HEK293 (cell line): ENCODE measurements at regions not wholly inside any gene's neighbourhood (a gene's known extent, or its start where the extent isn't known, plus 50 kb on each side); places are given as distances from the start of the nearest gene placed in this dataset.

ENCODE experiments used
- CTCF ChIA-PET: fragments of 350-600 bp; formaldehyde crosslinking; extraction: SDS; loops from one replicate; lab custom pipeline; 2021; ENCODE audit warnings: antibody characterized with exemption; lab: Yijun Ruan, JAX
- POLR2A ChIA-PET: fragments of 300-600 bp; formaldehyde crosslinking; extraction: SDS; loops from one replicate; lab custom pipeline; 2020; ENCODE audit warnings: antibody characterized with exemption, inconsistent platforms; lab: Yijun Ruan, JAX
- H3K27ac ChIP-seq: fragments of 200-500 bp; sonication (Bioruptor generic); 2 replicates; pipeline ENCODE4 v1.5.1; 2014; ENCODE audit warnings: low read depth, low read length, control low read depth, inconsistent platforms; ENCODE audit errors: extremely low read depth
- H3K36me3 ChIP-seq, 2 experiments: fragments of 200-500 bp in 1 of 2; sonication (Bioruptor generic) in 1 of 2; 1 replicate in 1 of 2; 2 replicates in 1 of 2; pipeline ENCODE4 v1.5.1; 2014 to 2017; ENCODE audit warnings: inconsistent platforms in 2 of 2, low read length in 2 of 2; ENCODE audit not compliant: control insufficient read depth in 2 of 2, insufficient read depth in 1 of 2
- H3K4me1 ChIP-seq: fragments of 200-500 bp; sonication (Bioruptor generic); 2 replicates; pipeline ENCODE4 v1.5.1; 2014; ENCODE audit warnings: mild to moderate bottlenecking, low read length, inconsistent platforms; ENCODE audit not compliant: control insufficient read depth, insufficient read depth
- H3K4me3 ChIP-seq: 2 replicates; pipeline ENCODE4 v1.5.1; 2011; ENCODE audit warnings: low read depth, mild to moderate bottlenecking, control low read depth, low read length, moderate library complexity
- H3K9me3 ChIP-seq: fragments of 200-500 bp; sonication (Bioruptor generic); 2 replicates; pipeline ENCODE4 v1.5.1; 2014; ENCODE audit warnings: low read depth, low read length, inconsistent platforms; ENCODE audit not compliant: control insufficient read depth, insufficient read depth
- BCL6B ChIP-seq: fragments of 450-650 bp; formaldehyde crosslinking; IDR thresholded peaks from 2 replicates; pipeline ENCODE4 v1.5.1; 2017; ENCODE audit warnings: missing biosample characterization, missing genetic modification characterization
- HOXC10 ChIP-seq: sonication (generic); formaldehyde crosslinking; IDR thresholded peaks from 2 replicates; pipeline ENCODE4 v1.8.1; 2023; ENCODE audit warnings: mild to moderate bottlenecking, missing genetic modification reagents
- HOXD13 ChIP-seq: sonication (generic); formaldehyde crosslinking; IDR thresholded peaks from 2 replicates; pipeline ENCODE4 v1.8.0; 2022; ENCODE audit warnings: missing genetic modification reagents, borderline replicate concordance
- INSM2 ChIP-seq: fragments of 450-650 bp; formaldehyde crosslinking; IDR thresholded peaks from 2 replicates; pipeline ENCODE4 v1.5.1; 2016; ENCODE audit warnings: missing biosample characterization, missing genetic modification characterization
- KLF16 ChIP-seq: fragments of 450-650 bp; formaldehyde crosslinking; IDR thresholded peaks from 2 replicates; pipeline ENCODE4 v1.5.1; 2017; ENCODE audit warnings: missing biosample characterization, missing genetic modification characterization
- OSR2 ChIP-seq: fragments of 450-650 bp; formaldehyde crosslinking; IDR thresholded peaks from 2 replicates; pipeline ENCODE4 v1.5.1; 2016; ENCODE audit warnings: missing biosample characterization, missing genetic modification characterization
- PRDM1 ChIP-seq: fragments of 450-650 bp; formaldehyde crosslinking; IDR thresholded peaks from 2 replicates; pipeline ENCODE4; 2016; ENCODE audit warnings: missing biosample characterization, missing genetic modification characterization
- SALL2 ChIP-seq: fragments of 450-650 bp; formaldehyde crosslinking; IDR thresholded peaks from 2 replicates; pipeline ENCODE4 v1.5.0; 2017; ENCODE audit warnings: missing biosample characterization, mild to moderate bottlenecking, missing genetic modification characterization, borderline replicate concordance
- SCRT1 ChIP-seq: fragments of 450-650 bp; formaldehyde crosslinking; IDR thresholded peaks from 2 replicates; pipeline ENCODE4 v1.5.1; 2016; ENCODE audit warnings: missing biosample characterization, missing genetic modification characterization, borderline replicate concordance
- SP2 ChIP-seq: fragments of 450-650 bp; formaldehyde crosslinking; IDR thresholded peaks from 2 replicates; pipeline ENCODE4 v1.5.1; 2016; ENCODE audit warnings: missing biosample characterization, missing genetic modification characterization
- TRIM28 ChIP-seq: IDR thresholded peaks from 2 replicates; pipeline ENCODE4 v1.6.1; 2011; ENCODE audit warnings: low read length, control low read depth, borderline replicate concordance
- ZNF10 ChIP-seq: fragments of 450-650 bp; formaldehyde crosslinking; IDR thresholded peaks from 2 replicates; pipeline ENCODE4 v1.5.1; 2017; ENCODE audit warnings: missing biosample characterization, missing genetic modification characterization
- ZNF140 ChIP-seq: fragments of 450-650 bp; formaldehyde crosslinking; IDR thresholded peaks from 2 replicates; pipeline ENCODE4 v1.5.1; 2016; ENCODE audit warnings: missing biosample characterization, missing genetic modification characterization
- ZNF391 ChIP-seq: fragments of 450-650 bp; formaldehyde crosslinking; IDR thresholded peaks from 2 replicates; pipeline ENCODE4 v1.5.1; 2016; ENCODE audit warnings: low read depth, missing biosample characterization, missing genetic modification characterization, borderline replicate concordance
- ZNF529 ChIP-seq: fragments of 450-650 bp; formaldehyde crosslinking; IDR thresholded peaks from 2 replicates; pipeline ENCODE4 v1.5.1; 2017; ENCODE audit warnings: missing genetic modification characterization, missing biosample characterization; ENCODE audit not compliant: insufficient replicate concordance
- ZNF548 ChIP-seq: fragments of 450-650 bp; formaldehyde crosslinking; IDR thresholded peaks from 2 replicates; pipeline ENCODE4 v1.5.1; 2016; ENCODE audit warnings: missing biosample characterization, missing genetic modification characterization
- ZNF580 ChIP-seq: fragments of 450-650 bp; formaldehyde crosslinking; IDR thresholded peaks from 2 replicates; pipeline ENCODE4 v1.5.1; 2016; ENCODE audit warnings: missing biosample characterization, missing genetic modification characterization
- ZNF585B ChIP-seq: fragments of 450-650 bp; formaldehyde crosslinking; IDR thresholded peaks from 2 replicates; pipeline ENCODE4 v1.5.1; 2016; ENCODE audit warnings: missing biosample characterization, missing genetic modification characterization
- ZNF629 ChIP-seq: fragments of 450-650 bp; formaldehyde crosslinking; IDR thresholded peaks from 2 replicates; pipeline ENCODE4 v1.5.1; 2017; ENCODE audit warnings: missing biosample characterization, missing genetic modification characterization
- ZNF645 ChIP-seq: fragments of 450-650 bp; formaldehyde crosslinking; IDR thresholded peaks from 2 replicates; pipeline ENCODE4; 2016; ENCODE audit warnings: missing biosample characterization, missing genetic modification characterization
- ZNF654 ChIP-seq: fragments of 450-650 bp; formaldehyde crosslinking; IDR thresholded peaks from 2 replicates; pipeline ENCODE4 v1.5.1; 2016; ENCODE audit warnings: low read depth, missing biosample characterization, missing genetic modification characterization
- ZNF670 ChIP-seq: fragments of 450-650 bp; formaldehyde crosslinking; IDR thresholded peaks from 2 replicates; pipeline ENCODE4 v1.5.1; 2016; ENCODE audit warnings: missing biosample characterization, missing genetic modification characterization, low read depth
- ZNF701 ChIP-seq: fragments of 450-650 bp; formaldehyde crosslinking; IDR thresholded peaks from 2 replicates; pipeline ENCODE4 v1.5.1; 2016; ENCODE audit warnings: missing biosample characterization, missing genetic modification characterization
- ZNF704 ChIP-seq: fragments of 450-650 bp; formaldehyde crosslinking; IDR thresholded peaks from 2 replicates; pipeline ENCODE4 v1.5.1; 2016; ENCODE audit warnings: missing biosample characterization, missing genetic modification characterization
- ZNF776 ChIP-seq: fragments of 450-650 bp; formaldehyde crosslinking; IDR thresholded peaks from 2 replicates; pipeline ENCODE4 v1.5.0; 2017; ENCODE audit warnings: missing biosample characterization, missing genetic modification characterization, borderline replicate concordance
- ZNF777 ChIP-seq: fragments of 450-650 bp; formaldehyde crosslinking; IDR thresholded peaks from 2 replicates; pipeline ENCODE4 v1.5.1; 2017; ENCODE audit warnings: missing biosample characterization, missing genetic modification characterization, borderline replicate concordance
- ZSCAN4 ChIP-seq: fragments of 450-650 bp; formaldehyde crosslinking; IDR thresholded peaks from 2 replicates; pipeline ENCODE4 v1.5.1; 2017; ENCODE audit warnings: missing biosample characterization, missing genetic modification characterization
- ZSCAN5A ChIP-seq: fragments of 450-650 bp; formaldehyde crosslinking; IDR thresholded peaks from 2 replicates; pipeline ENCODE4 v1.5.1; 2016; ENCODE audit warnings: missing biosample characterization, missing genetic modification characterization

GRCh38 chr7:79647711-79648110, 194.2 kb upstream of the MAGI2 start (continued):
- no peak for TF ChIP-seq ZSCAN4
- no peak for TF ChIP-seq ZNF529 (tag by site-specific recombination)
- TF ChIP-seq ZNF776 (tag by site-specific recombination), result no peak
- TF ChIP-seq ZNF580 (tag by site-specific recombination), result no peak
- no peak for TF ChIP-seq ZNF629
- TF ChIP-seq SALL2 (tag by site-specific recombination), result no peak
- TF ChIP-seq HOXD13 (CRISPR knock-in tag), result no peak
- TF ChIP-seq, all 188 proteins: peak for 0

- H3K9me3 ChIP-seq, result no peaks in the 10 kb centered on the region
- ChIA-PET CTCF (no interaction called here), POLR2A (no interaction called here)
- no peaks in the 10 kb centered on the region for H3K4me1 ChIP-seq
- no peak overlapping the region for H3K27ac ChIP-seq
- no peaks in the 10 kb centered on the region for H3K36me3 ChIP-seq
- TF ChIP-seq ZNF10 (no peak), INSM2 (tag by site-specific recombination) (no peak), OSR2 (tag by site-specific recombination) (no peak), SP2 (tag by site-specific recombination) (no peak), ZSCAN5A (tag by site-specific recombination) (no peak), ZNF777 (tag by site-specific recombination) (no peak), SCRT1 (tag by site-specific recombination) (no peak), ZNF701 (tag by site-specific recombination) (no peak)
- no peak overlapping the region for H3K4me3 ChIP-seq
These were observed 192.8 kb upstream of the MAGI2 start for GRCh38 chr7:79646278-79646677.

GRCh38 chr7:79636849-79637248, 183.4 kb upstream of the MAGI2 start:
- ChIA-PET POLR2A (no interaction called here), CTCF (interaction anchor here (0.6 kb wide), 1 partner anchor 20 kb away, joined by 3 read pairs; no protein-coding TSS in a partner anchor)
- Histone ChIP-seq H3K27ac (no peak overlapping the region), H3K4me1 (no peaks in the 10 kb centered on the region), H3K36me3 (no peaks in the 10 kb centered on the region), H3K9me3 (no peaks in the 10 kb centered on the region), H3K4me3 (no peak overlapping the region)
- no peak for TF ChIP-seq ZNF140 (tag by site-specific recombination)
- no peak for TF ChIP-seq ZNF585B
- TF ChIP-seq BCL6B (tag by site-specific recombination), result no peak
- TF ChIP-seq KLF16, result no peak
- no peak for TF ChIP-seq ZNF670 (tag by site-specific recombination)
- TF ChIP-seq ZNF704 (tag by site-specific recombination), result no peak
- TF ChIP-seq ZNF645 (tag by site-specific recombination), result no peak
- no peak for TF ChIP-seq TRIM28
- TF ChIP-seq PRDM1, result no peak
- no peak for TF ChIP-seq ZNF776 (tag by site-specific recombination)
- no peak for TF ChIP-seq ZNF548 (tag by site-specific recombination)
- no peak for TF ChIP-seq HOXC10
- TF ChIP-seq ZNF654, result no peak
- TF ChIP-seq ZNF391, result no peak
